Neural crest cell (in vitro differentiated cells): ENCODE measurements at regions not wholly inside any gene's neighbourhood (a gene's known extent, or its start where the extent isn't known, plus 50 kb on each side); places are given as distances from the start of the nearest gene placed in this dataset.

ENCODE experiments used
- DNase-seq: peaks from one replicate; pipeline ENCODE4 v3.0.0; 2021; ENCODE audit warnings: low read depth, mixed read lengths, low spot score
- H3K27ac Mint-ChIP-seq: one replicate; pipeline ENCODE4 v1.8.0; 2021; ENCODE audit warnings: mild to moderate bottlenecking, mixed read lengths; ENCODE audit not compliant: unreplicated experiment
- H3K27me3 Mint-ChIP-seq: 2 replicates; pipeline ENCODE4 v1.8.0; 2021; ENCODE audit warnings: low read depth, mild to moderate bottlenecking, mixed read lengths
- H3K36me3 Mint-ChIP-seq: 2 replicates; pipeline ENCODE4 v1.8.0; 2021; ENCODE audit warnings: low read depth, mild to moderate bottlenecking, mixed read lengths
- H3K4me1 Mint-ChIP-seq: 2 replicates; pipeline ENCODE4 v1.8.0; 2021; ENCODE audit warnings: mixed read lengths
- H3K4me3 Mint-ChIP-seq: one replicate; pipeline ENCODE4 v1.8.0; 2021; ENCODE audit warnings: mild to moderate bottlenecking, mixed read lengths
- H3K9me3 Mint-ChIP-seq: 2 replicates; pipeline ENCODE4 v1.8.0; 2021; ENCODE audit warnings: mixed read lengths
- CTCF ChIP-seq: fragments of 200-600 bp; sonication (generic); conservative IDR thresholded peaks from 2 replicates; pipeline ENCODE4 v1.5.0; 2021; ENCODE audit warnings: antibody characterized with exemption, mild to moderate bottlenecking

DNA sequence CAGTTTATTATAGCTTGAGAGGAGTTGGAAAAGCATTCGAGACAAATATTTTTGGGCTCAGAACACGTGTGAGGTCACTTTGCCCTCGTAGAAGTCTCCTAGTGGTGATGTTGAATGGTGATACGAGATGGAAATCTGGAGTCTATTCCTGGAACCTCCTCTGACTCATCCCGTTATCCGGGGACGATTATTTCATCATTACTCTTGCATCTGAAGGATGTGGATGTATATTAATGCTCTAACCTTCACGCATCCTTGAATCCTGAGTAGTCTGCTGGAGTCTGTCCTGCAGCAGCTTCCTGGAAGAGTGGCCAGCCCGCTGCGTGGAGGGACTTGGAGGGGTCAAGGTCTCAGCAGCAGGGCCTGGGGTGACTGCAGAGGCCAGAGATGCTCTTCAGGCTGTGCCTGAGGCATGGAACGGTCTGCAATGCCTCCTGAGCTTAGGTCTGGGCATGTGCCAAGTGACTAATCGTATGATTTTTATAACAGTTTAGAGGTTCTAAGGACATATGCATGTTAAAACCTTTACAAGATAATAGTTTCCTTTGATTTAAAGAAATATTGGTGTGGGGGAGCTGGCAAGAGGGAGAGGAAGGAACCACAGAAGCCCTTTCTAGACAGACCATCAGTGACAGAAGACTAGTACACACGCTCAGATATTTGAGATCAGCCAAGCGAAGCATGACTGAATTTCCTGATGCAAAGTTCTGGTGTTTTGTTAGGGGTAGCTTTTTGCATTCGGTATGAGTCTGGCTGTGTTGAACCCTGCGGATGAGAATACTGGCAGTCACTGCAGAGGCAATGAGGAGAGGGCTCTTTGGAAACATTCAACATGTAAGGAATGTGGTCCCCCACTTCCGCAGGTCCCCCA is 400.2 kb downstream of the QKI start:
- Mint-ChIP-seq H3K4me1 (peaks cover 18% of the 10 kb centered on the region), H3K36me3 (no peaks in the 10 kb centered on the region), H3K27ac (peak overlapping the region; percentile 79), H3K4me3 (no peak overlapping the region), H3K27me3 (no peaks in the 10 kb centered on the region), H3K9me3 (no peaks in the 10 kb centered on the region)
- TF ChIP-seq CTCF = no peak
- no peak for DNase-seq

DNA sequence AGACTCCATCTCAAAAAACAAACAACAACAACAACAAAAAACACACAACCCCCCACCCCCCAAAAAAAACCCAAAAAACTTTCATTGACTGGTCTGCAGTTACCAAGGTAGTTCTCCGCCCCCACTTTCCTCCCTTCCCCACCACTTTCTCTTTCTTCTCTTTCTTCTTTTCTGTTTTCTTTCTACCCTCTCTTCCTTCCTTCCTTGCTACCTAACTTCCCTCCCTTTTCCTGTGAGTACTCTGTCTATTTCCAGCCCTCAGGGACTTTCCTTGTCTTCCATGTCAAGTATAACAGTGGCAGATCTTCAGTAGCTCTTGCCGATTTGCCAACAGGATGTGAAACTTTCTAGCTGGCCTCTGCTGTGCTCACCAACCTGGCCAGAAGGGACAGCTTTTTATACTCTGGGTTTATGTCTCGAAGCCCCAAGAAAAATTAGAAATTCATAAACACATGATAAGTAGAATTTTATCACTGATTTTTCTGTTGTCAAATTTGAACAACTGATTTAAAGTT is 399.5 kb downstream of the QKI start:
- Mint-ChIP-seq H3K36me3 (no peaks in the 10 kb centered on the region), H3K27me3 (no peaks in the 10 kb centered on the region), H3K27ac (no peak overlapping the region), H3K4me3 (no peak overlapping the region), H3K9me3 (no peaks in the 10 kb centered on the region), H3K4me1 (peaks cover 24% of the 10 kb centered on the region)
- TF ChIP-seq CTCF = no peak
- no peak for DNase-seq

DNA sequence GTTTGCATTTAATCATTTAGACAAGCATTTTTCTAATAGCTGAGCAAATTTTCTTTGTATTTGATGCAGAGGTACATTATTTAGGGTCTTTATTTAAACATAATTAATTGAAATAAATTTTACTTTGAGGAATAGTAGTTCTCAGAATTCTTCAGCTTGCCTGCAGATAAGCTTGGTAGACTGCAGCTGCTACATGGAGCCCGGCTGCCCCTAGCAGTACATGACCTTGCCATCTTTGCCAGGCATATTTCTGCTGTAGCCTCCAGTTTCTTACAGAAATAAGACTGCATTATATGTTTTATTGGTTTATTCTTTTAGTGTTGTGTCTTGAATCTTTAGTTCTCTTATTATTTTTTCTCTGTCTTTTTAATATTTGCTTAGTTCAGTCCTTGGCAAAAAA is 396.8 kb downstream of the QKI start:
- no peak overlapping the region for H3K27ac Mint-ChIP-seq
- H3K4me1 Mint-ChIP-seq = peaks cover 28% of the 10 kb centered on the region
- TF ChIP-seq CTCF = no peak
- H3K36me3 Mint-ChIP-seq = no peaks in the 10 kb centered on the region
- H3K4me3 Mint-ChIP-seq = no peak overlapping the region
- no peaks in the 10 kb centered on the region for H3K27me3 Mint-ChIP-seq
- H3K9me3 Mint-ChIP-seq = no peaks in the 10 kb centered on the region
- DNase-seq = no peak

GRCh38 chr6:163809364-163809763 is 394.8 kb downstream of the QKI start:
- DNase-seq = no peak
- H3K4me1 Mint-ChIP-seq = peaks cover 20% of the 10 kb centered on the region
- H3K4me3 Mint-ChIP-seq = no peak overlapping the region
- no peaks in the 10 kb centered on the region for H3K9me3 Mint-ChIP-seq
- TF ChIP-seq CTCF = no peak
- no peaks in the 10 kb centered on the region for H3K27me3 Mint-ChIP-seq
- H3K36me3 Mint-ChIP-seq = no peaks in the 10 kb centered on the region
- no peak overlapping the region for H3K27ac Mint-ChIP-seq

GRCh38 chr6:163808871-163809270 is 394.4 kb downstream of the QKI start:
- no peak for DNase-seq
- Mint-ChIP-seq H3K36me3 (no peaks in the 10 kb centered on the region), H3K27ac (no peak overlapping the region), H3K9me3 (no peaks in the 10 kb centered on the region), H3K4me1 (peaks cover 15% of the 10 kb centered on the region), H3K4me3 (no peak overlapping the region), H3K27me3 (no peaks in the 10 kb centered on the region)
- TF ChIP-seq CTCF = no peak
